Endodermal cell (in vitro differentiated cells): ENCODE measurements at regions not wholly inside any gene's neighbourhood (a gene's known extent, or its start where the extent isn't known, plus 50 kb on each side); places are given as distances from the start of the nearest gene placed in this dataset.

Experiments used
- DNase-seq: peaks from one replicate; pipeline ENCODE4 v3.0.0-alpha.2; 2017
- H3K27ac ChIP-seq: 2 replicates; pipeline ENCODE4 v1.5.1; 2013; ENCODE audit warnings: mild to moderate bottlenecking, low read depth, low read length, moderate library complexity
- H3K27me3 ChIP-seq: 2 replicates; pipeline ENCODE4 v1.6.1; 2013; ENCODE audit warnings: mild to moderate bottlenecking, low read length, moderate library complexity; ENCODE audit not compliant: insufficient read depth, control insufficient read depth, poor library complexity, severe bottlenecking
- H3K36me3 ChIP-seq: 2 replicates; pipeline ENCODE4 v1.7.0; 2013; ENCODE audit warnings: mild to moderate bottlenecking, low read length, moderate library complexity; ENCODE audit not compliant: control insufficient read depth, insufficient read depth
- H3K4me1 ChIP-seq: one replicate; pipeline ENCODE4 v1.7.0; 2013; ENCODE audit warnings: low read length; ENCODE audit not compliant: control insufficient read depth, insufficient read depth
- H3K4me3 ChIP-seq: 2 replicates; pipeline ENCODE4 v1.5.1; 2013; ENCODE audit warnings: mild to moderate bottlenecking, low read length, moderate library complexity
- H3K9ac ChIP-seq: 2 replicates; pipeline ENCODE4 v1.6.1; 2013; ENCODE audit warnings: mild to moderate bottlenecking, low read length, moderate library complexity; ENCODE audit not compliant: poor library complexity, severe bottlenecking; ENCODE audit errors: extremely low read depth
- H3K9me3 ChIP-seq: 2 replicates; pipeline ENCODE4 v1.6.1; 2013; ENCODE audit warnings: mild to moderate bottlenecking, low read length, moderate library complexity; ENCODE audit not compliant: control insufficient read depth
- H3K27ac Mint-ChIP-seq: 2 replicates; pipeline ENCODE4 v1.8.0; 2020; ENCODE audit warnings: mixed read lengths
- H3K27me3 Mint-ChIP-seq: 2 replicates; pipeline ENCODE4 v1.8.0; 2021; ENCODE audit warnings: mild to moderate bottlenecking, mixed read lengths; ENCODE audit not compliant: insufficient read depth
- H3K36me3 Mint-ChIP-seq: 2 replicates; pipeline ENCODE4 v1.8.0; 2020; ENCODE audit warnings: low read depth, mixed read lengths
- H3K4me1 Mint-ChIP-seq: 2 replicates; pipeline ENCODE4 v1.8.0; 2020; ENCODE audit warnings: mixed read lengths
- H3K4me3 Mint-ChIP-seq: 2 replicates; pipeline ENCODE4 v1.8.0; 2020; ENCODE audit warnings: mild to moderate bottlenecking, moderate library complexity, mixed read lengths
- H3K9me3 Mint-ChIP-seq: 2 replicates; pipeline ENCODE4 v1.8.0; 2020; ENCODE audit warnings: mild to moderate bottlenecking, mixed read lengths
- WGBS, 2 experiments: methylation state at CpG; one replicate each; pipeline versions ENCODE4 v1.1.5 to v1.1.7; 2013; ENCODE audit warnings: missing lambda C conversion rate in 2 of 2, mixed read lengths in 1 of 2; ENCODE audit not compliant: insufficient coverage in 1 of 2, insufficient read length in 1 of 2; 5-methylcytosine and 5-hydroxymethylcytosine counted together
- TF ChIP-seq, protein P1 (sequence below): fragments of 200-600 bp; sonication (generic); conservative IDR thresholded peaks from 2 replicates; pipeline ENCODE4 v1.5.0; 2021; ENCODE audit warnings: antibody characterized with exemption, mild to moderate bottlenecking

DNA sequence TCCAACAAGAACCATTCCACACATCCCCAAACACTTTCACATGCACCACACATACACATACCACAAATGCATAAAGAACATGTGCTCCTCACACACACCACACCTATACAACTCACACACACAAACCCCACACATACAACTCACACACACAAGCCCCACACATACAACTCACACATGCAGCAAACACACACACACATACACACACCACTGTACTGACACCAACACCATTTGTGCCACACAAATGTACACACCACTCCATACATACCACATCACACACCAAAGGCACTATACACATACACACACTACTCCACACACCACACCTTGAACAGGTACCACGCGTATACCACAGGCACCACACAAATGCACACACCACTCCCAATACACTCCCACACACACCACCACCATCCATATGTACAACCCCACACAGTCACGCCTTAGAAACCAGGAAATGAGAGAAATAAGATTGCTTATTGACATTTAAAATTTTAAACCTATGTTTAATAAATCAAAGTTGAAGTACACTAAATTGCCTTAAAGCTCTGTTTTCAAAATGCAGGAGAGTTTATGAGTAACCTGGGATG, 107.4 kb downstream of the ARL4A start:
- 77% methylated on average over 3 of the region's 3 CpGs; no CpG with 5 or more reads in 1 of the 2 experiments for WGBS, 2 experiments
- TF ChIP-seq, protein P1, sequence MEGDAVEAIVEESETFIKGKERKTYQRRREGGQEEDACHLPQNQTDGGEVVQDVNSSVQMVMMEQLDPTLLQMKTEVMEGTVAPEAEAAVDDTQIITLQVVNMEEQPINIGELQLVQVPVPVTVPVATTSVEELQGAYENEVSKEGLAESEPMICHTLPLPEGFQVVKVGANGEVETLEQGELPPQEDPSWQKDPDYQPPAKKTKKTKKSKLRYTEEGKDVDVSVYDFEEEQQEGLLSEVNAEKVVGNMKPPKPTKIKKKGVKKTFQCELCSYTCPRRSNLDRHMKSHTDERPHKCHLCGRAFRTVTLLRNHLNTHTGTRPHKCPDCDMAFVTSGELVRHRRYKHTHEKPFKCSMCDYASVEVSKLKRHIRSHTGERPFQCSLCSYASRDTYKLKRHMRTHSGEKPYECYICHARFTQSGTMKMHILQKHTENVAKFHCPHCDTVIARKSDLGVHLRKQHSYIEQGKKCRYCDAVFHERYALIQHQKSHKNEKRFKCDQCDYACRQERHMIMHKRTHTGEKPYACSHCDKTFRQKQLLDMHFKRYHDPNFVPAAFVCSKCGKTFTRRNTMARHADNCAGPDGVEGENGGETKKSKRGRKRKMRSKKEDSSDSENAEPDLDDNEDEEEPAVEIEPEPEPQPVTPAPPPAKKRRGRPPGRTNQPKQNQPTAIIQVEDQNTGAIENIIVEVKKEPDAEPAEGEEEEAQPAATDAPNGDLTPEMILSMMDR = no peak
- no peaks in the 10 kb centered on the region for H3K36me3 Mint-ChIP-seq
- DNase-seq = no peak
- H3K4me3 Mint-ChIP-seq = no peak overlapping the region
- no peak overlapping the region for H3K4me3 ChIP-seq
- H3K27ac Mint-ChIP-seq = no peak overlapping the region
- no peak overlapping the region for H3K9ac ChIP-seq
- no peaks in the 10 kb centered on the region for H3K36me3 ChIP-seq
- no peaks in the 10 kb centered on the region for H3K27me3 ChIP-seq
- no peak overlapping the region for H3K27ac ChIP-seq
- H3K4me1 Mint-ChIP-seq = peaks cover 10% of the 10 kb centered on the region
- peaks cover 3% of the 10 kb centered on the region for H3K4me1 ChIP-seq
- H3K9me3 Mint-ChIP-seq = no peaks in the 10 kb centered on the region
- H3K27me3 Mint-ChIP-seq = no peaks in the 10 kb centered on the region
- H3K9me3 ChIP-seq = no peaks in the 10 kb centered on the region

DNA sequence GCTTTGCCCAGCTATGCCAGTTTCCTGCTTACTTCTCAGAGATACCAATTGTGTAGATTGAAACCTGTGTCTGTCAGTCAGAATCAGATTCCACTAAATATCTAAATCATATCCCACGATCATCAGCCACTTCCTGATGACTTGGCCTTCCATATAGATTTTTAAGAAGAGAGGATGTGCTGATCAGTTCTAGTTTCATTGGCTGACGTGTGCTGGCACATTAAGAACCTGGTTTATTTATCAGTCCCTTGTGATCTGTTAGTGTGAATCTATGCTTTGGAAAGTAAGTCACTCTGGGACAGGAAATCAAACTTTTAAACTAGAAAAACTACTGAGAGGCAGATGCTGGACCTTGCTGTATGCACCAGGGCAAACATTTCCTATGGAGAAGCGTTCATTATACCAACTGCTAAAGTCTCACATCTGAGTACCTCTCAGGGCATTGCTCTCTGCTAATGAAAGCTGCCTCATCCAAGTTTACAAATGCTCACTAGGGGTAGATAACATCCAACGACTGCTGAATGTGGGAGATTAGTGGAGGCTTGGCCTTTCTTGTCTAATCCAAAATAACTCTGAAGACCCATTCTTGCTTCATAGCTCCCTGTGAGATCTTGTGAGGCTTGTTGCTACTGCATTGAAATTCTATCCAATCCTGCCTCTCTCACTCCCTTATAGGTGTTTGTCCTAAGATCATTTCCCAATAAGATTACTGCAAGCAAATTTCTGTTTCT, 109.1 kb downstream of the ARL4A start:
- TF ChIP-seq, protein P1 = no peak
- H3K4me1 Mint-ChIP-seq = peaks cover 25% of the 10 kb centered on the region
- no peak overlapping the region for H3K9ac ChIP-seq
- H3K9me3 Mint-ChIP-seq = no peaks in the 10 kb centered on the region
- peaks cover 14% of the 10 kb centered on the region for H3K4me1 ChIP-seq
- peak; percentile 44 for DNase-seq
- H3K4me3 ChIP-seq = no peak overlapping the region
- H3K36me3 Mint-ChIP-seq = no peaks in the 10 kb centered on the region
- H3K9me3 ChIP-seq = no peaks in the 10 kb centered on the region
- WGBS, 2 experiments = 67 to 69% methylated on average over 3 to 4 of the region's 4 CpGs
- no peak overlapping the region for H3K27ac ChIP-seq
- H3K27me3 ChIP-seq = no peaks in the 10 kb centered on the region
- no peaks in the 10 kb centered on the region for H3K36me3 ChIP-seq
- H3K27me3 Mint-ChIP-seq = no peaks in the 10 kb centered on the region
- no peak overlapping the region for H3K27ac Mint-ChIP-seq
- no peak overlapping the region for H3K4me3 Mint-ChIP-seq

DNA sequence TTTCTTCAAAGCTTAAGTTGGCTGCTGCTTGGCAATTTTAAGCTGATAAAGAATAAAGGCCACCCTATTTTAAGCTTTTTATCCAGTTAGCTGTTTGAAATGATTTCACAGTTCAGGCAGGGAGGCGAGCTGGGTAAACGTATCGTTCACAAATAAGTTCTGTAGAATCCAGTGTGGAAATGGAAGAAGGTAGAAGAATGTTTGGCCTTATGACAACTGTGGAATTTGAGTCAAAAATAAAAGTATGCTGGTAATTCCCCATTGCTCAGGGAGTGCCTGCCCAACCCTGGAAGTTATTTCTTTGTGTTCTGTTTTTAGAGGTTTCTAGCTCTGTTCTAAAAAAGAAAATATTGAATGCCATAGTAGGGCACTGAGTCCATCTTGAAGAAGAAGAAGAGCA, 113.1 kb downstream of the ARL4A start:
- peaks cover 27% of the 10 kb centered on the region for H3K4me1 ChIP-seq
- H3K27ac ChIP-seq = no peak overlapping the region
- Mint-ChIP-seq H3K9me3 (no peaks in the 10 kb centered on the region), H3K4me1 (peaks cover 35% of the 10 kb centered on the region), H3K27ac (no peak overlapping the region), H3K36me3 (no peaks in the 10 kb centered on the region), H3K4me3 (no peak overlapping the region), H3K27me3 (no peaks in the 10 kb centered on the region)
- H3K9me3 ChIP-seq = no peaks in the 10 kb centered on the region
- H3K27me3 ChIP-seq = no peaks in the 10 kb centered on the region
- TF ChIP-seq, protein P1 = no peak
- DNase-seq = no peak
- WGBS, 2 experiments = 83 to 84% methylated on average over 2 to 3 of the region's 3 CpGs
- no peak overlapping the region for H3K9ac ChIP-seq
- peak overlapping the region; percentile 46 for H3K4me3 ChIP-seq
- H3K36me3 ChIP-seq = no peaks in the 10 kb centered on the region
